ENCODE measurements at regions not wholly inside any gene's neighbourhood (a gene's known extent, or its start where the extent isn't known, plus 50 kb on each side); places are given as distances from the start of the nearest gene placed in this dataset.
"Not testable (repeated sequence)": the region's sequence is repeated elsewhere in the genome, so short reads cannot be mapped to it uniquely, and the experiment has no call there.

DNA sequence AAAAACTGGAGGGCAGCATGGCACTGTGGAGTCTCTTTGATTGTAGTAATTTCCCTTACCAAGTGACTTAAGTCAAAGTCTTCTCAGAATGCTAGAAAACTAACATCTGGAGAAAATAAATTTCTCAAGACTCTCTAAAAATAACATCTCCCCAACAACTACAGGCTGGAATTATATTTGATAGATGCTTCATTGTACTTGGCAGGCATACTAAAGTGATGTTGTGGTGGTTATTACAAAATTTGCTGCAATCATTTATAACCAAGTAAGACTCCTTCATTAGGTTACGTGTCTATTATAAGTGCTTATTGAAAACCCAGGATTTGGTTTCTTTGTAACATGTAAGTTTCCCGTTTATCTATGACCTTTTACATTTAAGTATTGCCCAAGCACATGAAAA lies 132.9 kb upstream of the NRIP1 start:
- no peak for DNase-seq (ENCODE audit: low read depth in 4 of 4, low spot score in 2 of 4)

DNA sequence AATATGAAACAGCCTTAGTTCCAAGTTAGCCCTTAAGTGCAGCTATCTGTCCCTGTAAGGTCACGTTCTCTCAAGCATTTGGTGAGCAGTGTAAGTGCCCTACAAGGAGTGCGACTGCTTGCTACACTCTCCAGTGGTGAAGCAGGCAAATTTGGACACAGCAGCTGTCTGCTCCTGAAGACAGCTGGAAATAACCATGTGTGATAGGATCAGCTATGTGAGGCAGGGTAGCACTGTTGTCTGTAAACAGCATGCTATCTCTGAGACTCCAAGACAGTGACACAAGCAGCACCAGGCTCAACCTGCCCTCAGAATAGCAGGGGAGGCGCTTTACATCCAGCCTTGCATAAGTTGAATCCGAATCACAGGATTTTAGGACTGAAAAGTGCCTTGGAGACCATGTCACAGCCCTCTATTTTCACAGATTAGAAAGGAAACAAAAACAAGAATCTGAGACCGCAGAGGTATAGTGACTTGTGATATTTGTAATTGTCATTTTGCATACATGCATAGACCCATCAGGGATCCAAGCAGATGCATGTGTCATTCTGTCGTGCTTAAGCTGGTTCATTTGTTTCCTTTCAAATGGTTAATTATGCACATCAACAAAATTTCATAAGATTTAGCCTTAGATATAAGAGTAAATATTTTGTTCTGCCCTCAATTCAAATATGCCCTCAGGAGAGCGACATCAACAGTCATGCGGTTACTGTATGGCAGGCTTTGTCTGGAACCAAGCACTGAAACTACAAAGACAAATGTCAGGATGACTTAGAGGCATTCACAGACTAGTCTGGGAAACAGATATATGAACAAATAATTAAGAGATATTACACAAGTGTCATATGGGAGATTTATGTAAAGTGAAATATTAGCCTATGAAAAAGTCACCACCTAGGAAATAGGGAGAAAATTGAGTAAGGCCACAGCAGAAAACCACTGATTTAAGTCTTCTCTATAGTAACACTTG lies 134.9 kb upstream of the NRIP1 start:
- DNase-seq (ENCODE audit: low read depth in 4 of 4, low spot score in 2 of 4), result no peak

DNA sequence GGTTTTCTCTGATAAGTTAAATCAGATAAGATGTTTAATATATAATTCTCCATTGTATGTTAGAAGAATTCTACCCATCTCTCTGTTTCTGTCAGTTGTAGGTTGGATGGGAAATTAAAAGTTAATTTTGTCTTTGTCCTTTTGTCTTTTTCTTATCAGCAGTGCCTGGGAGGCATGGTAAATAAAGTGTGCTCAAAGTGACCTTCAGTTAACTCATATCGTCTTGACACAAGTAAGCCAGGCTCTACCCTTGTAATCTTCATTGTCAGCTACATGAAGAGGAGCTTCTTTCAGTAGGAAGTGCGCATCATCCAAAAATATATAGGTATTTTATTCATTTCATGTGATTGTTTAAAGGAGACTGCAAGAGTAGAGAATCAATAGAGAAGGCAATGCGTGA lies 138.9 kb upstream of the NRIP1 start:
- DNase-seq (ENCODE audit: low read depth in 4 of 4, low spot score in 2 of 4), result no peak

DNA sequence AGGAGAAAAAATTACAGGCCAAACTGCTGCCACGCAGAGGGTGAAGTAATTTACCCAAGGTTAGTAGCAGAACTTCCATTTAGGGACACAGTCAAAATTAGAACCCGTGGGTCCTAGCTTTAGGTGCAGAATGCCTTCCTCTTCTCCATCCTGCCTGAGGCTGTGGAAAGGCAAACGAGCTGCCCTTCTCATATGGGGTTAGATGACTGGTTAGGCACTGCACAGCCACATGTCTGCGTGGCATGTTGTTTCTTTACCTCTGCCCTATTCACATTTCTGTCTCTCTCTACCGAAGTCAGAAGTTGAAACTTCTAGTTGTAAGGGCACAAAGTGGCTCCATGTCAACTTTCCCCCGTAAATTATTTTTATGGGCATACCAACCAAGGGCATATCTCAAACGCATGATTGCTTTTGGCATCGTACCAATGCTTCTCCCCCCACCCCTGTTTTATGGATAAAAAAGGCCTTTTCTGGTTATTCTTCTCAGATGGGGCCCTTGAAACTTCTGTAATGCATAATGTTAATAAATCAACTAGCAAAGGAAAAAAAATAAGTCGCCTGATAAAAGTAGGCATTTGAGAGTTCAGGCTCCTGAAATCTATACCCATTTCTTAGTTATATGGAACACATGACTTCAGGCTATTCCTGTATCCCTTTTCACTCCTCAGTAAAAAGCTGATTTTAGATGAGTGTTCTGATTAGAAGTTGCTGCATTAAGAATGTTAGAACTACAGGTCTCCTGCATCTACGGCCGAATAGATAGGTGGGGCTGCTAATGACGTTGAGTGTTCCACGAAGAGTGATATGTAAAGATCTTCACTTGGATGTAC lies 139.6 kb upstream of the NRIP1 start:
- DNase-seq (ENCODE audit: low read depth in 4 of 4, low spot score in 2 of 4), result peak in 1 of 4 donors; percentile 49

DNA sequence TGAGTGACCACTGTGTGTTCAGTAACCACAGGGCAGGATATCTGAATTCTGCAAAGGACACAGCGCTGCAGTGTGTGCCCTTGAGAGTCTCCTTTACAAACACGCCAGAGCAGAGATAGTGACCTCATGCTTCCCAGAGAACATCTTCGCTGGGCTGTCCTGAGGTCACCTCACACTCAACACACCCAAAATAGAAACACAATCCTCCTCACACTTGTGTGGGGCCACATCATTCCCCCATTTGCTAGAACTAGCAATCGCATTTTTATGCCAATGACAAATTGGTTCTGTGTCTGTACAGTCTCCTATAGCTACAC lies 140.1 kb upstream of the NRIP1 start:
- no peak for DNase-seq (ENCODE audit: low read depth in 4 of 4, low spot score in 2 of 4)

DNA sequence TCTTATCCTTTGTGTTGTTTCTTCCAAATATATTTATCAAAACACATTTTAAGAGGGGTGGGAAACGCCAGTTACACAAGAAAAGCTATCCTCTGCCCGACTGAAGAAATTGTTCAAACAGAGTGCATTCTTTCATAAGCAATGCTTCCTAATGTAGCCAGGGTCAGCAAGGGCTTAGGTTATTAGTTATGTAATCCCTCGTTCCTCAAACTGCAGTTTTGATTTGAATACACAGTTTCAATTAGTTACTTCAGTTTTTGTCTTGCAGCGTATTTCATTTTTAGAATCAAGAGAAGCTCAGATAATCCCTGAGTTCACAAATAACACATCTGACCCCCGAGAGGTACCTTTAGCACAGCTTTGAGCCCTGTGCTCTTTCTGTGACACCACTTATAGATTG lies 141.7 kb upstream of the NRIP1 start:
- DNase-seq (ENCODE audit: low read depth in 4 of 4, low spot score in 2 of 4), result no peak

DNA sequence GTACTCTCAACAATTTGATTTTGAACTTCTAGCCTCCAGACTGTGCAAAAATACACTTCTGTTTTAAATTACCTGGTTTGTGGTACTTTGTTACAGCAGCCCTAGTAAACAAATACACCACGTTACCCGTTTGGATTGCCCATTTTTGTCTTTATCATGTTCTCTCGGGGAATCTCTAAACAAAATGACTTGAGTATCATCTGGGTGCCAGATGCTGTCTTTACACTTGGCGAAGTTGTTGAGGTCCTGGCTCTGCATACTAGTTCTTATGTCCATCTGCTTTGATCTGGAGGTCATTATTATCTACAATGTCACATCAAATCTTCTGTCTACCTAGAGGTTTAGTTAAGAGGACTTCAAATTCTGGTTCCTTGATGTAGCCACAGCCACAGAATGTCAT lies 142.4 kb upstream of the NRIP1 start:
- DNase-seq (ENCODE audit: low read depth in 4 of 4, low spot score in 2 of 4), result no peak

DNA sequence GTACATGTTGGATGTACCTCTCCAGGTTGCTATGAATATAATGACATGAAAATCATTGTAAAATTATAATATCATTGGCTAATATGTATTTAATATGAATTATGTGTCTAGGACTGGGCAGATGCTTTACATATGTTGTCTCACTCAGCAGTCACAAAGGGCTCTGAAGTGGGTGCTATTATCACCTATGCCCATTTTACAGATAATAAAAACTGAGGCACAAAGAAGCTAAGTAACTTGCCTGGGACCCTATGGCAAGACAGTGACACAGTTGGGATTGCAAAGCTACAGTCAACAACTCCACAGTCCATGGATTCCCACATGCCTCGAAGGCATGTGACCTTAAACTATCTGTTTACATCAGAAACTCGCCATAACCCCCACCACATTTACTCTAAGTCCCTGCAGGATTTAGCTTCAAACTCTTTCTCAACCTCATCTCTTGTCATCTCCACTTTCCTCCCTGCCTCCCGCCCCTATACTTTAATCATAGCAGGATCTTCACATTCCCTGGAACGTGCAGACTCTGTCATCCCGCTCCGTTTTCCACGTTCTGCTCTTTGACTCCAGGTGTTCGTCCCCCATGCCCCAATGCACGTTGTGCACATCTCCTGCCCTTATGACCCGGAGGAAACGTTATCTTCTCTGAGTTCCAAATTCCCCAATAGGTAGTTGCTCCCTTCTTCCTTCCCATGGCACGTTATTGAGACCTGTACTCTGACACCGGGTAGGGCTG lies 143.0 kb upstream of the NRIP1 start:
- DNase-seq (ENCODE audit: low read depth in 4 of 4, low spot score in 2 of 4), result no peak

DNA sequence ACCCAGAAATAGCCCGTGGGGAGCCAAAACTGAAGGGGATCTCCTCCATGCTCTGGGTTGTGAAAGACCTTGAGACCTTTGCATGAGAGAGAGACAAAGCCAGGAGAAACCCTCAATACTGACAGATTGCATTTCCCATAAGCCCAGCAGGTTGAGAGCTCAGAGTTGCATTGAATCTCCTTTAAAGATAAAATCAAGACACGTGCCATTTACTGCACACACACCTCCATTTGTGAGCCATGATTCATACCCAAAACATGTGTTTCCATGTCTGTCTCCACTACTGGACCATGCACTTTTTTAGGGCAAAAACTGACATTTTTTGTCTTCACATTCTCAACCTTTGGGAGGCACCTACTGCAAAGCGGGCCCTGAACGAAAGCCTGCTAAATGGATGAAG lies 144.0 kb upstream of the NRIP1 start:
- no peak for DNase-seq (ENCODE audit: low read depth in 4 of 4, low spot score in 2 of 4)

DNA sequence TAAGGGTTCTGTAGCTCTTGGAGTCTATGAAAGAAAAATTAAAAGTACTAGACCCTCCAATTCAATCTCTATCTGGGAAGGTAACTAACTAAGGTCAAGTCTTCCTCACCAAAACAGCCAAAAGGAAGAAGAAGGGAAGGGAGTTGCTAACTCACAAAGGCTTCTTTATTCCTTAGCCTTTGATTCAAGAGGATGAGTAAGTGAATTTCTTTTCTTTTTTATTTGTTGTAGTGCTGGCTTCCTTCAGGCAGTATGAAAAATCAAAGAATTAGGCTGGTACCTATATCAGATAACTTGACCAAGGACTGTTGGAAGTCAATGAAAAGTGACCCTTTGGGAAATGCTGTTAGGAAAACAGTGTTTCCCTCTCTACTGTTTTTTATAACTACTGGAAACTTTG lies 144.4 kb upstream of the NRIP1 start:
- DNase-seq (ENCODE audit: low read depth in 4 of 4, low spot score in 2 of 4), result no peak

DNA sequence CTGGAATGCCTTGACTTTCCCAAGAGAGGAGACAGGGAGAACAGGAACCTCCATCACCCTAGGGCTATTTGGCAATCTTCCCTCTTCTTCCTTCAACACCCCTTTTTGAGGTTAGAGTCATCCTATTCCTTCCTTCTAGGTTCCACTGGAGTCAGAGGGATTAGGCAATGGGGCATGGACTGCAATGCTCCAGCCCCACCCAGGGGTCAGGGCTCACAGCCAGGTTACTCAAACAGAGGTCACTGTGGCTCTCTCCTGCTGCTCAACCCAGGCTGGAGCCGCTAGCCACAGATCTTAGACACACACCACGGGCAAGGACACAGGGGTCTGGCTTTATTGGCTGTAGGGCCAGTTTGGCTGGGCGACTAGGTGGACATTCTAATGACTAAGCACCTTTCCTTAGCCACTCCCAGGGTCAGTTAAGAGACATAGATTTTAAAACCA lies 145.5 kb upstream of the NRIP1 start:
- no peak for DNase-seq (ENCODE audit: low read depth in 4 of 4, low spot score in 2 of 4)

DNA sequence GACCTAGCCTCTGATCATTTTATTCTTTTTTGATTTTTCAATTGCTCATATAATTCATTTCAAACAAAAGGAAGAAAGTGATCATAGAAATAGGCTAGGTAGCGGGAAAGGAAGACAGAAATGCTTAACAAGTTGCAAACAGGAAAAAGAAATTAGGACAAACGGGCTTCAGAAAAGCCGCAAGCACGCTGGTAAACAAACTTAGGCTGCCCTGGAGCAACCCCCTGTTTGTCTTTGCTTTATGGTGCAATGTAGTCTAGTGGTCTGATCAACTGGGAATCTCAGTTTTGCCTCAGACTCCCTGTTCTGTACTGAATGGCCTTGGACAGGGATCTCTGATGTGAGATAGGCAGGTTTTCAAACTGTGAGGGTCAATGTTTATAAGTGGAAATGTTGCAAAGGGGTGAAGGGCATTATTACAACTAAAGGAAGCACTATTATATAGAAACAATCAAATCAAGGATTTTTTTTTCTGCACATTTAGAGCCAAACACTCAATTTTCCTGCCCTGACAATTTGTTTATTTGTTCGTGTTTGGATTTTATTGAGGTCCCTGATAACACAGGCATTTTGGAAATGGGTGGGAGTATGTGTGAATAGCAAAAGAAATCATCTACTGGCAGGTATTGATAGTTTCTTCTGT lies 146.8 kb upstream of the NRIP1 start:
- DNase-seq (ENCODE audit: low read depth in 4 of 4, low spot score in 2 of 4), result no peak

DNA sequence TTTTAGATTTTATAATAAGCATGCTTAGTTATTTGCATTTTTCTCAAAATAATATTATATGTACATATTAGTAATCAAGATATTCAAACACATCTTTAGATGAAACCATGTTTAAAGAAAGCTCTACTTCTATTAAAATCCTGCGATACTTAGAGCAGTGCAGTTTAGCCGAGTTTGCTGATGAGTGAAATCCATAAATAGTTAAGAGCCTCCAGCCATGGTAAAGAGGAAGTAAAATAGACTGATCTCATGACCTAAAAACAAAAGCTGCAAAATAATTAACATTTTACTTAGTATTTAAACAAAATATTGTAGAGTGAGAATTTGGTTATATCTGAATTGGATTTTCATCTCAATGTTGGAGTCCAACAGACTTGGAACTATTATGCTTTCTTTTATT lies 147.4 kb upstream of the NRIP1 start:
- DNase-seq (ENCODE audit: low read depth in 4 of 4, low spot score in 2 of 4), result no peak

DNA sequence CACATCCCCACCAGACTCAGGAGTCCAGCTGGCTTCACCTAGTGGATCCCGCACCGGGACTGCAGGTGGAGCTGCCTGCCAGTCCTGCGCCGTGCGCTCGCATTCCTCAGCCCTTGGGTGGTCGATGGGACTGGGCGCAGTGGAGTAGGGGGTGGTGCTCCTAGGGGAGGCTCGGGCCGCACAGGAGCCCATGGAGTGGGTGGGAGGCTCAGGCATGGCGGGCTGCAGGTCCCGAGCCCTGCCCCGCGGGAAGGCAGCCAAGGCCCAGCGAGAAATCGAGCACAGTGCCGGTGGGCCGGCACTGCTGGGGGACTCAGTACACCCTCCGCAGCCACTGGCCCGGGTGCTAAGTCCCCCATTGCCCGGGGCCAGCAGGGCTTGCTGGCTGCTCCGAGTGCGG lies 153.7 kb upstream of the NRIP1 start:
- not testable (repeated sequence) for DNase-seq (ENCODE audit: low read depth in 4 of 4, low spot score in 2 of 4)

DNA sequence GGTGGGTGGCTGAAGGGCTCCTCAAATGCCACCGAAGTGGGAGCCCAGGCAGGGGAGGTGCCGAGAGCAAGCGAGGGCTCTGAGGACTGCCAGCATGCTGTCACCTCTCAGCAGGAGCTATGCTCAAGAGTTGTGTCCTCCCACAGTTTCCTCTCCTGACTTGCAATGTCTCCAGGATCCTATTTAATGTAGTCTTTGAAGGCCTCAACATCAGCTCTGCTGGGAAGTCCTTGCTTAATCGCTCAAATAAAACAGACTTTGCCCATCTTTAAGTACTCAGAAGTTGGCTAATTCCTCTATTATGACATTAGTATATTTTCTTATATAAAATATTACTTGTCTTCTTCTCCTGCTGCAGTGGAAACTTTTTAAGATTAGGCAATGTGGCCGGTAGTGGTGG lies 154.2 kb upstream of the NRIP1 start:
- no peak for DNase-seq (ENCODE audit: low read depth in 4 of 4, low spot score in 2 of 4)

DNA sequence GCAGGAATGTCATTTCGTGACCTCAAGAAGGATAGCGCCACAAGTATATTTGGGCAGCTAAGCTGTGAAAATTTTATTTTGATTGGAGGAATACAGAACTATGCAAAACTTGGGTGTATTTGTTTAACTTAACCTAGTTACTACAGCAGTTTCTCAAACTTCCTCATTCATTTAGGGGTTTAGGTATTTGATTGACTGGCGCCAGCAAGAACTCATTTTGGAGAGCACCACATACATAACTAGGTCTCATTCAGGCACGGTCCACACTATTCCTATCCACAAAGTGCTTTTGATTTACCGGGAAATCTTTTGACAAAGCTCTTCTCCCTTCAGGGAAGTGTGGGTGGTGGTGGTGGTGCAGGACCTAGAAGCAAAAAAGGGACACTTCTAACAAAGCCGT lies 155.1 kb upstream of the NRIP1 start:
- DNase-seq (ENCODE audit: low read depth in 4 of 4, low spot score in 2 of 4), result no peak

DNA sequence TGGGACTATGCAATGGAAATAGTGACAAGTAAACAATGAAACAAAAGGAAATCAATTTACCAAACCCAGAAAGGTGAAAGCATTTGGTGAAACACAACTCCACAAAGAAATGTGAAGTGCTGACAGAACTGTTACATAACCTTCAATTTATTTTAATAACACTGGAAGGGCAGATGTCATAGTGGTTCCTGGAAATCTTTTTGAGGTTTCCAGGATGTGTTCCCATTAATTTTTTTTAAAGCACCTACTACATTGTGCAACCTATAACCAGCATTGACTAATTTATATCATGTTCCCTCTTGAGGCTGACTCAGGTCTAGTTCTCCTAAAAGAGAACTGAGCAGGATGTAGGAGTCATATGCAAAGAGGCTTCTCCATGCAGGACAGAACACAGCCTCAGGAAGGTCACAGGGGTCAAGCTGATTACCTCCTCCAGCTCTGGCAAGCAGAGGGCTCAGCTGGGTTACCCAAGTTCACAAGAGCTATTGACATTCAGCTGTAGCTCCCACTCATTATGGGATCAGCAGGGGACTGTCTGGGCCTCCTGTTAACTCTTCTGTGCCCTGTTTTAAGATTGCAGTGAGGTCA lies 157.1 kb upstream of the NRIP1 start:
- DNase-seq (ENCODE audit: low read depth in 4 of 4, low spot score in 2 of 4), result no peak

DNA sequence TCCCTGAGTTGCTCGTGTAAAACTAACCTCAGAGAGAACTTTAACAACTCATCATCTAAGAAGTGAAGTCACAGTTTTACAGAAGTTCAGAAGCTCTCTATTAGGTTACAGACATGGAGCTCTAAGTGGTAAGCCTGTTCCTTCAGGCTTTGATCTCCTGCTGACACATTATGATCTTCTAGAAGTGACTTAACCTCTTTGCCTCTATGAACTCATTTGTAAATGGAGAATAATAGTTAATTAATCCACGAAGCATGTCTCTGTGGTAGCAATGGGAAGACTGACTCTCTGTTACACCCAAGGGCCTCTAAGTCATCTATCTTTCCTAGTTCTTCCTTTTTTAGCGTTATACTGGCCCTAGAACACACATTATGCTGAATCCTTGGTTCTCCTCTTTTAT lies 157.9 kb upstream of the NRIP1 start:
- no peak for DNase-seq (ENCODE audit: low read depth in 4 of 4, low spot score in 2 of 4)

DNA sequence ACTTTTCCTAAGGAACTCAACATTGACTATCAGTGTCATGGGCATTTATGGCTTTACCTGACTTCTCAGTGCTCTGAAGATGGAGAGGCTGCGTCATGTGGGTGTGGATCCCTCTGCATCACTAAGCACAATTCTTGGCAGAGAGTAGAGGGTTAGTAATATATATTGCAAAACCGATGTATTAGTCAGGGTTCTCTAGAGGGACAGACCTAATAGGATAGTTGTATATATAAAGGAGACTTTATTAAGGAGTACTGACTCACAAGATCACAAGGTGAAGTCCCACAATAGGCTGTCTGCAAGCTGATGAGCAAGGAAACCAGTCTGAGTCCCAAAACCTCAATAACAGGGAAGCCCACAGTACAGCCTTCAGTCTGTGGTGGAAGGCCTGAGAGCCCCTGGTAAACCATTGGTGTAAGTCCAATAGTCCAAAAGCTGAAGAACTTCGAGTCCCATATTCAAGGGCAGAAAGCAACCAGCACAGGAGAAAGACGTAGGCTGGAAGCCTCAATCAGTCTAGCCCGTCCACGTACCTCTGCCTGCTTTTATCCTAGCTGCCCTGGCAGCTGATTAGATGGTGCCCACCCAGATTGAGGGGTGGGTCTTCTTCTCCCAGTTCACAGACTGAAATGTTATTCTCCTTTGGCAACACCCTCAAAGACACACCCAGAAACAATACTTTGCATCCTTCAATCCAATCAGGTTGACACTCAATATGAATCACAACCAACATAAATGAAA lies 159.7 kb upstream of the NRIP1 start:
- DNase-seq (ENCODE audit: low read depth in 4 of 4, low spot score in 2 of 4), result no peak

DNA sequence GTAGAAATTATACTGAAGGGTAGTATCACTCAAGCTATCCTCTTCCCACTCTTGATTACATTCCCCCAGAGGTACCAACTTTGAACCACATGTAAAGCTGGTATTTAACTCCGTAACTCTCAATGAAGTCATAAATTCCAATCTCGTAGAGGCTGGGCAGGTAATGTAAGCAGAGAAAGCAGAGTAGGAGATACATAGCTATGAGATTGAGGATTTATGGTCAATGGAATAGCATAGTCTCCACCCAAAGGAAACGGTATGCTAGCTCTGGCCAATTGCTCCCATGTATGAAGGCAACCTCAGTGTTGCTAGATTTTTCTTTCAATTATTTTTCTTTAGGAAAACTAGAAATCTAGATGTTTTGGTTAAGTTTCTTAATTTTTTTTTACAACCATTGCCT lies 163.1 kb upstream of the NRIP1 start:
- DNase-seq (ENCODE audit: low read depth in 4 of 4, low spot score in 2 of 4), result no peak
